Vagina (tissue), 2 donors: ENCODE measurements at regions not wholly inside any gene's neighbourhood (a gene's known extent, or its start where the extent isn't known, plus 50 kb on each side); places are given as distances from the start of the nearest gene placed in this dataset.

ENCODE experiments used
- DNase-seq, 2 donors: peaks; one replicate each; pipeline ENCODE4 v3.0.0-alpha.2; 2017; ENCODE audit errors: extremely low spot score in 2 of 2
- H3K27ac ChIP-seq: fragments of 200-600 bp; sonication (generic); one replicate; pipeline ENCODE4 v1.5.1; 2019
- H3K27me3 ChIP-seq: fragments of 200-600 bp; sonication (generic); one replicate; pipeline ENCODE4 v1.5.1; 2019
- H3K36me3 ChIP-seq, 2 donors: fragments of 200-600 bp; sonication (generic); one replicate each; pipeline ENCODE4 v1.5.1; 2017 to 2019
- H3K4me1 ChIP-seq: fragments of 200-600 bp; sonication (generic); one replicate; pipeline ENCODE4 v1.5.1; 2019
- H3K4me3 ChIP-seq, 2 donors: fragments of 200-600 bp; sonication (generic); 1 replicate in 1 of 2; 2 replicates in 1 of 2; pipeline ENCODE4 v1.5.1; 2016 to 2019
- H3K9me3 ChIP-seq: fragments of 200-600 bp; sonication (generic); one replicate; pipeline ENCODE4 v1.5.1; 2019
- POLR2A ChIP-seq, 2 donors: fragments of 450-650 bp; IDR thresholded peaks; one replicate each; pipeline ENCODE4 v1.6.1; 2017; ENCODE audit warnings: antibody characterized with exemption in 2 of 2, mild to moderate bottlenecking in 2 of 2, moderate library complexity in 2 of 2
- POLR2AphosphoS5 ChIP-seq, 2 donors: sonication (generic); formaldehyde crosslinking; IDR thresholded peaks; one replicate each; pipeline ENCODE4 v1.9.0; 2017; ENCODE audit warnings: antibody characterized with exemption in 2 of 2, mild to moderate bottlenecking in 2 of 2, low read depth in 1 of 2; ENCODE audit not compliant: insufficient read depth in 1 of 2
- intact Hi-C: fragments of 100-400 bp; cut with DNase I; formaldehyde crosslinking; loops from one replicate; pipeline ENCODE4 v1.15.1; 2023
- TF ChIP-seq, protein P1 (sequence below), 3 experiments: fragments of 450-650 bp in 2 of 3; fragments of 200-600 bp in 1 of 3; sonication (generic) in 1 of 3; IDR thresholded peaks; one replicate each; pipeline ENCODE4 v1.5.1; 2017 to 2019; ENCODE audit warnings: antibody characterized with exemption in 3 of 3, mild to moderate bottlenecking in 2 of 3, moderate library complexity in 2 of 3

DNA sequence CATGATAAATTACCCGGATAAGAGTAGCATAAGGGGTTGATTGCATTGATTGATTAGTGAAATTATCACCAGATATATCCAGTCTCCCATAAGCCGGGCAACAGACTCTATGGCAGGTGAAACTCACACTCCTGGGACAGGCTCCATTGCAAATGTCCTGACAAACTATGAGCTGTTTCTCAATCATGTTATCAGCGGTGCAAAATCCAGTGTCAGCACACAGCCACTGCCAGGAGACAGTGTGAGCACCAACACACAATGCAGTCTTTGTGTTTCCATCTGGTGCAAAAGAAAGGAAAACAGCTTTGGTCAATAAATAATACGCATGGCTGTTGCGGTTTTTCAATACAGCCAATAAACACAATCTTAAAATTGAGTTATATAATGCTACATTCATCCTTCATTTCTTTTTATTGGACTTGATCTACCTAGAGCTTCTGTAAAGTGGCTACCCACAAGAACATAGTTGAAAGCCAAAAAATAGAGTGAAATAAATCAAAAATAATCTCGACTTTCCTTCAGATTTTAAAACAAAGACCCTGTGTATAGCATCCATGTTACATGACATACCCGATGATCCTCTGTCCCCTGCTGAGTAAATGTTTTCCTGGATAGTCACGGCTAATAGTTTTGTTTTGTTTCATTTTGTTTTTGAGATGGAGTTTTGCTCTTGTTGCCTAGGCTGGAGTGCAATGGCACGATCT lies 64.3 kb upstream of the AFDN start:
- Histone ChIP-seq H3K27ac (no peak overlapping the region), H3K4me1 (no peaks in the 10 kb centered on the region), H3K27me3 (no peaks in the 10 kb centered on the region), H3K36me3 (no peaks in the 10 kb centered on the region), H3K4me3 (no peak overlapping the region), H3K9me3 (no peaks in the 10 kb centered on the region)
- no peak for DNase-seq
- intact Hi-C loops = no loop called here
- TF ChIP-seq, protein P1, sequence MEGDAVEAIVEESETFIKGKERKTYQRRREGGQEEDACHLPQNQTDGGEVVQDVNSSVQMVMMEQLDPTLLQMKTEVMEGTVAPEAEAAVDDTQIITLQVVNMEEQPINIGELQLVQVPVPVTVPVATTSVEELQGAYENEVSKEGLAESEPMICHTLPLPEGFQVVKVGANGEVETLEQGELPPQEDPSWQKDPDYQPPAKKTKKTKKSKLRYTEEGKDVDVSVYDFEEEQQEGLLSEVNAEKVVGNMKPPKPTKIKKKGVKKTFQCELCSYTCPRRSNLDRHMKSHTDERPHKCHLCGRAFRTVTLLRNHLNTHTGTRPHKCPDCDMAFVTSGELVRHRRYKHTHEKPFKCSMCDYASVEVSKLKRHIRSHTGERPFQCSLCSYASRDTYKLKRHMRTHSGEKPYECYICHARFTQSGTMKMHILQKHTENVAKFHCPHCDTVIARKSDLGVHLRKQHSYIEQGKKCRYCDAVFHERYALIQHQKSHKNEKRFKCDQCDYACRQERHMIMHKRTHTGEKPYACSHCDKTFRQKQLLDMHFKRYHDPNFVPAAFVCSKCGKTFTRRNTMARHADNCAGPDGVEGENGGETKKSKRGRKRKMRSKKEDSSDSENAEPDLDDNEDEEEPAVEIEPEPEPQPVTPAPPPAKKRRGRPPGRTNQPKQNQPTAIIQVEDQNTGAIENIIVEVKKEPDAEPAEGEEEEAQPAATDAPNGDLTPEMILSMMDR (IDR thresholded peaks at IDR 0.05) = no peak
- TF ChIP-seq POLR2AphosphoS5 (IDR thresholded peaks at IDR 0.05; ENCODE audit: insufficient read depth in 1 of 2, low read depth in 1 of 2) (no peak), POLR2A (IDR thresholded peaks at IDR 0.05) (no peak)

DNA sequence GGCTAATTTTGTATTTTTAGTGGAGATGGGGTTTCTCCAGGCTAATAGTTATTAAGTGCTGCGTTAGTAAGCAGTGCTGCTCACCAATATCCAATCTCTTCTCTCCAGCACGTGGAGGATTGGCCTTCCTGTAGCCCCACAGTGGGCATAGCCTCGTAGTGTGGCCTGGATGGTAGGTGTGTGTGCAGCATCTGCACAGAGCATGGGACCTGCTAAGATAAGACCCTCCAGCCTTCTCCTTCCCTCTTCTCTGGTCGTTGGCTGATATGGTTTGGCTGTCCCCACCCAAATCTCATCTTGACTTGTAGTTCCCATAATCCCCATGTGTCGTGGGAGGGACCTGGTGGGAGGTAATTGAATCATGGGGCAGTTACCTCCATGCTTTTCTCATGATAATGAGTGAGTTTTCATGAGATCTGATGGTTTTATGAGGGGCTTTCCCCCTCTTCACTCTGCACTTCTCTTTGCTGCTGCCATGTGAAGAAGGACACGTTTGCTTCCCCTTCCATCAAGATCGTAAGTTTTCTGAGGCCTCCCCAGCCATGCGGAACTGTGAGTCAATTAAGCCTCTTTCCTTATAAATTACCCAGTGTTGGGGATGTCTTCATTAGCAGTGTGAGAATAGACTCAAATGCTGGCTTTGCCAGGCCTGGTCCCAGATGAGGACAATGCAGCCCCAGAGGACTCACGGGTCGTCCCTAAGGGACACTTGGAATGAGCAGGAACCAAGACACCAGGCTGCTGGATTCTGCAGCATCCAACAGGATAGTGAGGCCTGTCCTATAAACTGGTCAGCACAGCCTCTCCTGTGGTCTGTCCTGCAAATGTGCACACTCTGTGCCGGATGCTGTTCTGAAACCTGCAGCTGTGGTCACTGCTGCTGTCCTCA lies 63.4 kb upstream of the AFDN start:
- Histone ChIP-seq H3K27ac (no peak overlapping the region), H3K27me3 (no peaks in the 10 kb centered on the region), H3K9me3 (no peaks in the 10 kb centered on the region), H3K4me3 (no peak overlapping the region), H3K36me3 (no peaks in the 10 kb centered on the region), H3K4me1 (no peaks in the 10 kb centered on the region)
- intact Hi-C loops = no loop called here
- TF ChIP-seq POLR2AphosphoS5 (IDR thresholded peaks at IDR 0.05; ENCODE audit: insufficient read depth in 1 of 2, low read depth in 1 of 2) (no peak), POLR2A (IDR thresholded peaks at IDR 0.05) (no peak)
- TF ChIP-seq, protein P1 (IDR thresholded peaks at IDR 0.05) = no peak
- DNase-seq = no peak

DNA sequence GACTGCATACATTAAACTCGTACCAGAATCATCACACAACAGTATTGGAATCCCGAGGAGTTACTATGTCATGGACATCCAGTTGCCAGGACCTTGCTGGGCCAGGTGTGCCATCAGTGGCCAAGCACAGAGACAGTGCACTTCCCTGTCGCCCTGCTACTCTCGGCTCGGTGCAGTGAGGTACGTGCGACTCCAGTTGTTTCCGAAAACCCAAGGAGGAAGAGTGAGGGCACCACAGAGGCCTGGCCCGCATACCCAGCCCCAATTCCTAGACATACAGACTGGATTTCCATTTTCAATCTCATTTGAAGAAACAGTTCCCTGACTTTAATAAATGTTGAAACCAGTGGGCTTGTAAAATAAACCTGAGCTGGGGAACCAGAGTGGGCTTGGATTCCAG lies 62.5 kb upstream of the AFDN start:
- no peak for DNase-seq
- Histone ChIP-seq H3K4me3 (no peak overlapping the region), H3K27ac (no peak overlapping the region), H3K9me3 (no peaks in the 10 kb centered on the region), H3K27me3 (no peaks in the 10 kb centered on the region), H3K4me1 (no peaks in the 10 kb centered on the region), H3K36me3 (no peaks in the 10 kb centered on the region)
- intact Hi-C loops = no loop called here
- no peak for TF ChIP-seq POLR2A (IDR thresholded peaks at IDR 0.05)
- TF ChIP-seq POLR2AphosphoS5 (IDR thresholded peaks at IDR 0.05; ENCODE audit: insufficient read depth in 1 of 2, low read depth in 1 of 2) = no peak
- TF ChIP-seq, protein P1 (IDR thresholded peaks at IDR 0.05) = no peak

DNA sequence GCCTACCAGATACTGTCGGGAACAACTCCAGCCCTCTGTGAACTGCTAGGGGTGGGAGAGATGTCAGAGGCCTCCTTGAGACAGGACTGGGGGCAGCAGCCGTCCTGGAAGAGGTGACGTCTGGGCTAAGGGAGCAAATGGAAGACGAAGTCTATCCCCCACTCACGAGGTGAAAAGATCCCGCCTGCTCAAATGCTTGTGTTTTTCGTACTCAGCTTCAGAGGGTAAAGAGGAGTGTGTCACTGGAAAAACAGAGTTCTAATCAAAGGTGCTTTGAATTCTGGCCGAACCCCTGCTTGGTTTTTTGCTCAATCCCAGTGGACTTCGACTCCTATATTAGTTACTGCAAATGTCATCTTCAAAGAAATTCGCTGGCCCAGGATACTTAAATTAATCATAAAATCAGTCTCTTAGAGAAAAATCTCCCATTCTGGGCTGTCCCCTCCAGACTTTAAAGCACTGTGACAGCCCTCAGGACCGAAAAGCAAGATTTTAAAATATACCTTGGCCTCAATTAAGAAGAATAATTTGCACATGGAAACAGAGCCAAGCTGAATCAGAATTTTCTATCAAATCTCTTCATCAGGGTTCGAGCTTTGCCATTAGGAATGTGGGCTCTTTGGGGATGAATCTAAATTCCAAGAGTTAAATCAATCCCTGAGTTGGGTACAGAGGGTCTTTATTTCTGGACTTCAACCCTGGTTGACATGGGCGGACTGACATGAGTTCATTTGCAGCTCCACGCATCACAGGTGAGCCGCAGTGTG lies 61.8 kb upstream of the AFDN start:
- DNase-seq = no peak
- no peaks in the 10 kb centered on the region for H3K27me3 ChIP-seq
- H3K27ac ChIP-seq = no peak overlapping the region
- TF ChIP-seq POLR2AphosphoS5 (IDR thresholded peaks at IDR 0.05; ENCODE audit: insufficient read depth in 1 of 2, low read depth in 1 of 2) (no peak), POLR2A (IDR thresholded peaks at IDR 0.05) (no peak)
- TF ChIP-seq, protein P1 (IDR thresholded peaks at IDR 0.05) = no peak
- H3K4me3 ChIP-seq = no peak overlapping the region
- no peaks in the 10 kb centered on the region for H3K36me3 ChIP-seq
- intact Hi-C loops = no loop called here
- no peaks in the 10 kb centered on the region for H3K4me1 ChIP-seq
- H3K9me3 ChIP-seq = no peaks in the 10 kb centered on the region
